ENCODE measurements at regions not wholly inside any gene's neighbourhood (a gene's known extent, or its start where the extent isn't known, plus 50 kb on each side); places are given as distances from the start of the nearest gene placed in this dataset.

- TF ChIP-seq, protein P1, sequence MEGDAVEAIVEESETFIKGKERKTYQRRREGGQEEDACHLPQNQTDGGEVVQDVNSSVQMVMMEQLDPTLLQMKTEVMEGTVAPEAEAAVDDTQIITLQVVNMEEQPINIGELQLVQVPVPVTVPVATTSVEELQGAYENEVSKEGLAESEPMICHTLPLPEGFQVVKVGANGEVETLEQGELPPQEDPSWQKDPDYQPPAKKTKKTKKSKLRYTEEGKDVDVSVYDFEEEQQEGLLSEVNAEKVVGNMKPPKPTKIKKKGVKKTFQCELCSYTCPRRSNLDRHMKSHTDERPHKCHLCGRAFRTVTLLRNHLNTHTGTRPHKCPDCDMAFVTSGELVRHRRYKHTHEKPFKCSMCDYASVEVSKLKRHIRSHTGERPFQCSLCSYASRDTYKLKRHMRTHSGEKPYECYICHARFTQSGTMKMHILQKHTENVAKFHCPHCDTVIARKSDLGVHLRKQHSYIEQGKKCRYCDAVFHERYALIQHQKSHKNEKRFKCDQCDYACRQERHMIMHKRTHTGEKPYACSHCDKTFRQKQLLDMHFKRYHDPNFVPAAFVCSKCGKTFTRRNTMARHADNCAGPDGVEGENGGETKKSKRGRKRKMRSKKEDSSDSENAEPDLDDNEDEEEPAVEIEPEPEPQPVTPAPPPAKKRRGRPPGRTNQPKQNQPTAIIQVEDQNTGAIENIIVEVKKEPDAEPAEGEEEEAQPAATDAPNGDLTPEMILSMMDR (IDR thresholded peaks at IDR 0.05), result no peak
- TF ChIP-seq EZH2phosphoT487 (IDR thresholded peaks at IDR 0.05) (no peak), EZH2 (IDR thresholded peaks at IDR 0.05) (no peak)
These were observed 208.8 kb upstream of the IGFBP3 start for GRCh38 chr7:46129831-46130230.
